Glutamatergic neuron (in vitro differentiated cells): ENCODE measurements at regions not wholly inside any gene's neighbourhood (a gene's known extent, or its start where the extent isn't known, plus 50 kb on each side); places are given as distances from the start of the nearest gene placed in this dataset.

Source experiments
- DNase-seq: peaks from one replicate; pipeline ENCODE4 v3.0.0; 2022
- H3K27ac Mint-ChIP-seq: one replicate; pipeline ENCODE4 v1.8.0; 2020; ENCODE audit warnings: mild to moderate bottlenecking, mixed read lengths, inconsistent platforms; ENCODE audit not compliant: unreplicated experiment
- H3K27me3 Mint-ChIP-seq: one replicate; pipeline ENCODE4 v1.8.0; 2020; ENCODE audit warnings: mild to moderate bottlenecking, moderate library complexity, mixed read lengths, inconsistent platforms; ENCODE audit not compliant: unreplicated experiment
- H3K36me3 Mint-ChIP-seq: one replicate; pipeline ENCODE4 v1.8.0; 2020; ENCODE audit warnings: mild to moderate bottlenecking, mixed read lengths, inconsistent platforms; ENCODE audit not compliant: unreplicated experiment
- H3K4me1 Mint-ChIP-seq: one replicate; pipeline ENCODE4 v1.8.0; 2020; ENCODE audit warnings: mild to moderate bottlenecking, low read depth, mixed read lengths, inconsistent platforms; ENCODE audit not compliant: unreplicated experiment
- H3K4me3 Mint-ChIP-seq: one replicate; pipeline ENCODE4 v1.8.0; 2020; ENCODE audit warnings: mild to moderate bottlenecking, mixed read lengths, inconsistent platforms; ENCODE audit not compliant: unreplicated experiment
- H3K9me3 Mint-ChIP-seq: one replicate; pipeline ENCODE4 v1.8.0; 2020; ENCODE audit warnings: mild to moderate bottlenecking, moderate library complexity, mixed read lengths, inconsistent platforms; ENCODE audit not compliant: unreplicated experiment
- CTCF ChIP-seq: fragments of 200-600 bp; sonication (generic); IDR thresholded peaks from one replicate; pipeline ENCODE4 v1.5.0; 2021; ENCODE audit not compliant: partially characterized antibody, unreplicated experiment

GRCh38 chr1:99457381-99458165, 188.3 kb upstream of the PALMD start:
- no peaks in the 10 kb centered on the region for H3K36me3 Mint-ChIP-seq
- peaks cover 6% of the 10 kb centered on the region for H3K4me1 Mint-ChIP-seq
- H3K27me3 Mint-ChIP-seq, result no peaks in the 10 kb centered on the region
- no peak for TF ChIP-seq CTCF
- H3K9me3 Mint-ChIP-seq, result no peaks in the 10 kb centered on the region
- H3K4me3 Mint-ChIP-seq, result no peak overlapping the region
- H3K27ac Mint-ChIP-seq, result no peak overlapping the region
- no peak for DNase-seq

GRCh38 chr1:99461499-99461898, 184.4 kb upstream of the PALMD start:
- H3K4me3 Mint-ChIP-seq, result no peak overlapping the region
- no peaks in the 10 kb centered on the region for H3K27me3 Mint-ChIP-seq
- H3K36me3 Mint-ChIP-seq, result no peaks in the 10 kb centered on the region
- no peak for DNase-seq
- no peak overlapping the region for H3K27ac Mint-ChIP-seq
- no peak for TF ChIP-seq CTCF
- peaks cover 2% of the 10 kb centered on the region for H3K9me3 Mint-ChIP-seq
- H3K4me1 Mint-ChIP-seq, result peaks cover 6% of the 10 kb centered on the region

- no peaks in the 10 kb centered on the region for H3K36me3 Mint-ChIP-seq
- no peak for DNase-seq
- H3K9me3 Mint-ChIP-seq, result peaks cover 2% of the 10 kb centered on the region
- peaks cover 8% of the 10 kb centered on the region for H3K4me1 Mint-ChIP-seq
- no peak overlapping the region for H3K4me3 Mint-ChIP-seq
- H3K27me3 Mint-ChIP-seq, result no peaks in the 10 kb centered on the region
- no peak overlapping the region for H3K27ac Mint-ChIP-seq
- no peak for TF ChIP-seq CTCF
Measured at GRCh38 chr1:99464738-99465137, 181.2 kb upstream of the PALMD start.

GRCh38 chr1:99465176-99465900, 180.6 kb upstream of the PALMD start:
- no peak overlapping the region for H3K4me3 Mint-ChIP-seq
- H3K4me1 Mint-ChIP-seq, result peaks cover 9% of the 10 kb centered on the region
- DNase-seq, result no peak
- no peak for TF ChIP-seq CTCF
- no peaks in the 10 kb centered on the region for H3K27me3 Mint-ChIP-seq
- no peaks in the 10 kb centered on the region for H3K36me3 Mint-ChIP-seq
- H3K27ac Mint-ChIP-seq, result peak overlapping the region; percentile 75
- peaks cover 2% of the 10 kb centered on the region for H3K9me3 Mint-ChIP-seq

- peaks cover 2% of the 10 kb centered on the region for H3K9me3 Mint-ChIP-seq
- no peaks in the 10 kb centered on the region for H3K27me3 Mint-ChIP-seq
- no peak overlapping the region for H3K4me3 Mint-ChIP-seq
- no peak overlapping the region for H3K27ac Mint-ChIP-seq
- DNase-seq, result no peak
- H3K36me3 Mint-ChIP-seq, result no peaks in the 10 kb centered on the region
- TF ChIP-seq CTCF, result no peak
- H3K4me1 Mint-ChIP-seq, result peaks cover 9% of the 10 kb centered on the region
Measured at GRCh38 chr1:99467645-99468044, 178.3 kb upstream of the PALMD start.
